SK-N-SH treated with all-trans-retinoic acid at 6 μM for 48 hours (cell line): ENCODE measurements at regions not wholly inside any gene's neighbourhood (a gene's known extent, or its start where the extent isn't known, plus 50 kb on each side); places are given as distances from the start of the nearest gene placed in this dataset.

Source experiments
- ARNTL ChIP-seq: fragments of 450-650 bp; formaldehyde crosslinking; IDR thresholded peaks from 2 replicates; pipeline ENCODE4 v1.5.0; 2020; ENCODE audit warnings: low read depth, mild to moderate bottlenecking, moderate library complexity, borderline replicate concordance
- CSDC2 ChIP-seq: fragments of 250-450 bp; sonication (Bioruptor Pico); IDR thresholded peaks from 2 replicates; pipeline ENCODE4 v1.5.0; 2020; ENCODE audit warnings: mild to moderate bottlenecking, moderate library complexity
- ESRRG ChIP-seq: fragments of 250-450 bp; sonication (Bioruptor Pico); IDR thresholded peaks from 2 replicates; pipeline ENCODE4 v1.6.1; 2021; ENCODE audit warnings: mild to moderate bottlenecking
- GLIS3 ChIP-seq: fragments of 250-450 bp; sonication (Bioruptor Pico); IDR thresholded peaks from 2 replicates; pipeline ENCODE4 v1.5.0; 2020; ENCODE audit warnings: mild to moderate bottlenecking, moderate library complexity
- ISL1 ChIP-seq: fragments of 250-450 bp; sonication (Bioruptor Pico); IDR thresholded peaks from 2 replicates; pipeline ENCODE4 v2.1.2; 2022; ENCODE audit warnings: mild to moderate bottlenecking, moderate library complexity
- PPARA ChIP-seq: fragments of 250-450 bp; sonication (Bioruptor Pico); IDR thresholded peaks from 2 replicates; pipeline ENCODE4 v1.5.0; 2020; ENCODE audit warnings: mild to moderate bottlenecking, borderline replicate concordance
- RARB ChIP-seq: fragments of 250-450 bp; sonication (Bioruptor Pico); IDR thresholded peaks from 2 replicates; pipeline ENCODE4 v1.8.0; 2021; ENCODE audit warnings: mild to moderate bottlenecking, moderate library complexity
- SNAI2 ChIP-seq: fragments of 250-450 bp; sonication (Bioruptor Pico); IDR thresholded peaks from 2 replicates; pipeline ENCODE4 v1.5.0; 2020; ENCODE audit warnings: mild to moderate bottlenecking, moderate library complexity
- TCF4 ChIP-seq: fragments of 250-450 bp; sonication (Bioruptor Pico); IDR thresholded peaks from 2 replicates; pipeline ENCODE4 v1.8.0; 2021; ENCODE audit warnings: mild to moderate bottlenecking, moderate library complexity, borderline replicate concordance
- ZFP3 ChIP-seq: fragments of 250-450 bp; sonication (Bioruptor Pico); IDR thresholded peaks from 2 replicates; pipeline ENCODE4 v1.5.0; 2020; ENCODE audit warnings: mild to moderate bottlenecking, moderate library complexity
- ZFP30 ChIP-seq: fragments of 450-650 bp; formaldehyde crosslinking; IDR thresholded peaks from 2 replicates; pipeline ENCODE4 v1.5.0; 2022; ENCODE audit warnings: mild to moderate bottlenecking, moderate library complexity
- TF ChIP-seq, protein P1 (sequence below): fragments of 250-450 bp; sonication (Bioruptor Pico); IDR thresholded peaks from 2 replicates; pipeline ENCODE4 v1.8.0; 2020; ENCODE audit warnings: mild to moderate bottlenecking, moderate library complexity, borderline replicate concordance
- TF ChIP-seq, protein P2 (sequence below): fragments of 250-450 bp; sonication (Bioruptor Pico); IDR thresholded peaks from 2 replicates; pipeline ENCODE4 v1.5.0; 2020; ENCODE audit warnings: mild to moderate bottlenecking, moderate library complexity
- TF ChIP-seq, protein P3 (sequence below): fragments of 250-450 bp; sonication (Bioruptor Pico); IDR thresholded peaks from 2 replicates; pipeline ENCODE4 v1.5.1; 2020; ENCODE audit warnings: low read depth, mild to moderate bottlenecking, moderate library complexity

DNA sequence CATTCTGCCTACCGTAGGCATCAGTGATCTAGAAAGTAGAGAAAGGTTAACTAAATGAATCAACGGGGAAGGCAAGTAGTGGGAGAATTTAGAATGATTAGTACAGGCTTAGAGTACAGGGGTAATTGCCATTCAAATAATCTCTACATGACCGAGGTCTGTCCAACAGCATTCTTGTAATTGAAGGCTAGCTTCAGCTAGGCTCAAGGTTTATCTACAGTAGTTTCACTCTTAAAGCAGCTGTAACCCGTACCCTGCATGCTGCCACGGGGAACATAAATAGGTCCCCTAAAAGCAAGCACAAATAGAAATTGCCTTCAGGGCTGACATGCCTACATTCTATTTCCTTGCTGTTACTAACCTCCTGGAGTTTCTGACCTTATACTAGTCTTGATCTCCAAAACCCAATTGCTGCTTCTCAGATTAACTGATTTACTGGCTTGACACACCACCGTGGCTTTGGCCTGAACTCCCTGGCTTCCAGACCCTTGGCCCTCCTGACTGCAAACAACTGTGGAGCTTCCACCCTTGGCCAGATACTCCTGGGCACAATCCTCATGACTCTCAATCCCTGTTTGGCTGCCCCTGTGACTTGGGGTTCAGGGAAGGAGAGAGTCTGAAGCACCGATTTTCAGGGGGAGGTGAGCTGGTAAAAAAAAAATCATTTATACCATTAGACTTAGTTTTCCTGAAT, 242.1 kb upstream of the FOXN3 start:
- no peak for TF ChIP-seq ARNTL (CRISPR knock-in tag)
- no peak for TF ChIP-seq SNAI2 (CRISPR knock-in tag)
- TF ChIP-seq ZFP3 (CRISPR knock-in tag) = no peak
- TF ChIP-seq, protein P1, sequence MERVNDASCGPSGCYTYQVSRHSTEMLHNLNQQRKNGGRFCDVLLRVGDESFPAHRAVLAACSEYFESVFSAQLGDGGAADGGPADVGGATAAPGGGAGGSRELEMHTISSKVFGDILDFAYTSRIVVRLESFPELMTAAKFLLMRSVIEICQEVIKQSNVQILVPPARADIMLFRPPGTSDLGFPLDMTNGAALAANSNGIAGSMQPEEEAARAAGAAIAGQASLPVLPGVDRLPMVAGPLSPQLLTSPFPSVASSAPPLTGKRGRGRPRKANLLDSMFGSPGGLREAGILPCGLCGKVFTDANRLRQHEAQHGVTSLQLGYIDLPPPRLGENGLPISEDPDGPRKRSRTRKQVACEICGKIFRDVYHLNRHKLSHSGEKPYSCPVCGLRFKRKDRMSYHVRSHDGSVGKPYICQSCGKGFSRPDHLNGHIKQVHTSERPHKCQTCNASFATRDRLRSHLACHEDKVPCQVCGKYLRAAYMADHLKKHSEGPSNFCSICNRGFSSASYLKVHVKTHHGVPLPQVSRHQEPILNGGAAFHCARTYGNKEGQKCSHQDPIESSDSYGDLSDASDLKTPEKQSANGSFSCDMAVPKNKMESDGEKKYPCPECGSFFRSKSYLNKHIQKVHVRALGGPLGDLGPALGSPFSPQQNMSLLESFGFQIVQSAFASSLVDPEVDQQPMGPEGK (CRISPR knock-in tag) = no peak
- TF ChIP-seq, protein P2, sequence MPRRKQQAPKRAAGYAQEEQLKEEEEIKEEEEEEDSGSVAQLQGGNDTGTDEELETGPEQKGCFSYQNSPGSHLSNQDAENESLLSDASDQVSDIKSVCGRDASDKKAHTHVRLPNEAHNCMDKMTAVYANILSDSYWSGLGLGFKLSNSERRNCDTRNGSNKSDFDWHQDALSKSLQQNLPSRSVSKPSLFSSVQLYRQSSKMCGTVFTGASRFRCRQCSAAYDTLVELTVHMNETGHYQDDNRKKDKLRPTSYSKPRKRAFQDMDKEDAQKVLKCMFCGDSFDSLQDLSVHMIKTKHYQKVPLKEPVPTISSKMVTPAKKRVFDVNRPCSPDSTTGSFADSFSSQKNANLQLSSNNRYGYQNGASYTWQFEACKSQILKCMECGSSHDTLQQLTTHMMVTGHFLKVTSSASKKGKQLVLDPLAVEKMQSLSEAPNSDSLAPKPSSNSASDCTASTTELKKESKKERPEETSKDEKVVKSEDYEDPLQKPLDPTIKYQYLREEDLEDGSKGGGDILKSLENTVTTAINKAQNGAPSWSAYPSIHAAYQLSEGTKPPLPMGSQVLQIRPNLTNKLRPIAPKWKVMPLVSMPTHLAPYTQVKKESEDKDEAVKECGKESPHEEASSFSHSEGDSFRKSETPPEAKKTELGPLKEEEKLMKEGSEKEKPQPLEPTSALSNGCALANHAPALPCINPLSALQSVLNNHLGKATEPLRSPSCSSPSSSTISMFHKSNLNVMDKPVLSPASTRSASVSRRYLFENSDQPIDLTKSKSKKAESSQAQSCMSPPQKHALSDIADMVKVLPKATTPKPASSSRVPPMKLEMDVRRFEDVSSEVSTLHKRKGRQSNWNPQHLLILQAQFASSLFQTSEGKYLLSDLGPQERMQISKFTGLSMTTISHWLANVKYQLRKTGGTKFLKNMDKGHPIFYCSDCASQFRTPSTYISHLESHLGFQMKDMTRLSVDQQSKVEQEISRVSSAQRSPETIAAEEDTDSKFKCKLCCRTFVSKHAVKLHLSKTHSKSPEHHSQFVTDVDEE = no peak
- TF ChIP-seq ESRRG (CRISPR knock-in tag) = no peak
- TF ChIP-seq ZFP30 (CRISPR knock-in tag) = no peak
- TF ChIP-seq RARB (CRISPR knock-in tag) = no peak
- no peak for TF ChIP-seq TCF4 (CRISPR knock-in tag)
- no peak for TF ChIP-seq GLIS3 (CRISPR knock-in tag)
- TF ChIP-seq, protein P3, sequence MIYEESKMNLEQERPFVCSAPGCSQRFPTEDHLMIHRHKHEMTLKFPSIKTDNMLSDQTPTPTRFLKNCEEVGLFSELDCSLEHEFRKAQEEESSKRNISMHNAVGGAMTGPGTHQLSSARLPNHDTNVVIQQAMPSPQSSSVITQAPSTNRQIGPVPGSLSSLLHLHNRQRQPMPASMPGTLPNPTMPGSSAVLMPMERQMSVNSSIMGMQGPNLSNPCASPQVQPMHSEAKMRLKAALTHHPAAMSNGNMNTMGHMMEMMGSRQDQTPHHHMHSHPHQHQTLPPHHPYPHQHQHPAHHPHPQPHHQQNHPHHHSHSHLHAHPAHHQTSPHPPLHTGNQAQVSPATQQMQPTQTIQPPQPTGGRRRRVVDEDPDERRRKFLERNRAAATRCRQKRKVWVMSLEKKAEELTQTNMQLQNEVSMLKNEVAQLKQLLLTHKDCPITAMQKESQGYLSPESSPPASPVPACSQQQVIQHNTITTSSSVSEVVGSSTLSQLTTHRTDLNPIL (CRISPR knock-in tag) = no peak
- TF ChIP-seq PPARA (CRISPR knock-in tag) = no peak
- TF ChIP-seq CSDC2 (CRISPR knock-in tag) = no peak
- TF ChIP-seq ISL1 (CRISPR knock-in tag) = no peak
